SJSA1 (cell line): ENCODE measurements at regions not wholly inside any gene's neighbourhood (a gene's known extent, or its start where the extent isn't known, plus 50 kb on each side); places are given as distances from the start of the nearest gene placed in this dataset.

Source experiments
- DNase-seq, 2 experiments: peaks; one replicate each; pipeline ENCODE4 v3.0.0-alpha.2; 2015 to 2020; ENCODE audit warnings: low spot score in 2 of 2, low read depth in 1 of 2
- H3K27ac ChIP-seq: fragments of 250-450 bp; sonication (Bioruptor Pico); 2 replicates; pipeline ENCODE4 v1.5.1; 2020; ENCODE audit warnings: mild to moderate bottlenecking, moderate library complexity
- H3K27me3 ChIP-seq: fragments of 250-450 bp; sonication (Bioruptor Pico); replicated peaks from 2 replicates; pipeline ENCODE4 v1.5.1; 2020; ENCODE audit warnings: mild to moderate bottlenecking, moderate library complexity
- H3K36me3 ChIP-seq: fragments of 250-450 bp; sonication (Bioruptor Pico); 2 replicates; pipeline ENCODE4 v1.5.1; 2020; ENCODE audit warnings: mild to moderate bottlenecking
- H3K4me1 ChIP-seq: fragments of 250-450 bp; sonication (Bioruptor Pico); replicated peaks from 2 replicates; pipeline ENCODE4 v1.6.1; 2021; ENCODE audit warnings: mild to moderate bottlenecking
- H3K4me3 ChIP-seq: fragments of 250-450 bp; sonication (Bioruptor Pico); 2 replicates; pipeline ENCODE4 v1.5.1; 2020; ENCODE audit warnings: mild to moderate bottlenecking
- H3K9me3 ChIP-seq: fragments of 250-450 bp; sonication (Bioruptor Pico); replicated peaks from 2 replicates; pipeline ENCODE4 v1.5.1; 2020; ENCODE audit warnings: mild to moderate bottlenecking

- Histone ChIP-seq H3K9me3 (no peaks in the 10 kb centered on the region), H3K27ac (no peak overlapping the region), H3K4me1 (no peaks in the 10 kb centered on the region), H3K36me3 (no peaks in the 10 kb centered on the region), H3K4me3 (no peak overlapping the region), H3K27me3 (no peaks in the 10 kb centered on the region; the same call in 1 of the 2 replicates)
- DNase-seq, result no peak
These were observed 261.4 kb upstream of the GBE1 start for GRCh38 chr3:82022836-82023235.

- H3K9me3 ChIP-seq, result no peaks in the 10 kb centered on the region
- H3K4me3 ChIP-seq, result no peak overlapping the region
- H3K27ac ChIP-seq, result no peak overlapping the region
- no peaks in the 10 kb centered on the region for H3K36me3 ChIP-seq
- no peaks in the 10 kb centered on the region for H3K4me1 ChIP-seq
- DNase-seq, result no peak
- no peaks in the 10 kb centered on the region; the same call in 1 of the 2 replicates for H3K27me3 ChIP-seq
These were observed 258.8 kb upstream of the GBE1 start for GRCh38 chr3:82020282-82020681.

- Histone ChIP-seq H3K4me3 (no peak overlapping the region), H3K27ac (no peak overlapping the region), H3K9me3 (no peaks in the 10 kb centered on the region; the same call in 1 of the 2 replicates), H3K4me1 (no peaks in the 10 kb centered on the region), H3K36me3 (no peaks in the 10 kb centered on the region), H3K27me3 (no peaks in the 10 kb centered on the region; the same call in 1 of the 2 replicates)
- no peak for DNase-seq
These were observed 253.8 kb upstream of the GBE1 start for GRCh38 chr3:82015241-82015640.

GRCh38 chr3:82012775-82013174, 251.3 kb upstream of the GBE1 start:
- Histone ChIP-seq H3K27ac (no peak overlapping the region), H3K27me3 (no peaks in the 10 kb centered on the region), H3K9me3 (no peaks in the 10 kb centered on the region; the same call in 1 of the 2 replicates), H3K4me1 (no peaks in the 10 kb centered on the region), H3K4me3 (no peak overlapping the region), H3K36me3 (no peaks in the 10 kb centered on the region)
- no peak for DNase-seq

- no peaks in the 10 kb centered on the region for H3K36me3 ChIP-seq
- no peak overlapping the region for H3K4me3 ChIP-seq
- H3K27me3 ChIP-seq, result no peaks in the 10 kb centered on the region
- no peaks in the 10 kb centered on the region; the same call in 1 of the 2 replicates for H3K9me3 ChIP-seq
- H3K27ac ChIP-seq, result no peak overlapping the region
- DNase-seq, result no peak
- no peaks in the 10 kb centered on the region for H3K4me1 ChIP-seq
These were observed 249.9 kb upstream of the GBE1 start for GRCh38 chr3:82011336-82011735.

GRCh38 chr3:82005266-82005665, 243.8 kb upstream of the GBE1 start:
- no peaks in the 10 kb centered on the region for H3K4me1 ChIP-seq
- H3K9me3 ChIP-seq, result no peaks in the 10 kb centered on the region
- no peak for DNase-seq
- no peak overlapping the region for H3K27ac ChIP-seq
- no peaks in the 10 kb centered on the region for H3K27me3 ChIP-seq
- H3K36me3 ChIP-seq, result no peaks in the 10 kb centered on the region
- H3K4me3 ChIP-seq, result no peak overlapping the region

- no peaks in the 10 kb centered on the region for H3K27me3 ChIP-seq
- no peak overlapping the region for H3K4me3 ChIP-seq
- no peaks in the 10 kb centered on the region for H3K36me3 ChIP-seq
- H3K4me1 ChIP-seq, result no peaks in the 10 kb centered on the region
- no peaks in the 10 kb centered on the region for H3K9me3 ChIP-seq
- H3K27ac ChIP-seq, result no peak overlapping the region
- no peak for DNase-seq
These were observed 242.8 kb upstream of the GBE1 start for GRCh38 chr3:82004266-82004665.

GRCh38 chr3:82002986-82003642, 241.7 kb upstream of the GBE1 start:
- Histone ChIP-seq H3K4me3 (no peak overlapping the region), H3K9me3 (no peaks in the 10 kb centered on the region), H3K27ac (no peak overlapping the region), H3K27me3 (no peaks in the 10 kb centered on the region), H3K4me1 (no peaks in the 10 kb centered on the region), H3K36me3 (no peaks in the 10 kb centered on the region)
- no peak for DNase-seq

- Histone ChIP-seq H3K27ac (no peak overlapping the region), H3K36me3 (no peaks in the 10 kb centered on the region), H3K9me3 (no peaks in the 10 kb centered on the region), H3K4me1 (no peaks in the 10 kb centered on the region), H3K4me3 (no peak overlapping the region), H3K27me3 (no peaks in the 10 kb centered on the region)
- DNase-seq, result no peak
These were observed 241.0 kb upstream of the GBE1 start for GRCh38 chr3:82002491-82002890.

GRCh38 chr3:82001276-82001923, 240.0 kb upstream of the GBE1 start:
- Histone ChIP-seq H3K36me3 (no peaks in the 10 kb centered on the region), H3K27me3 (no peaks in the 10 kb centered on the region), H3K4me3 (no peak overlapping the region), H3K27ac (no peak overlapping the region), H3K4me1 (no peaks in the 10 kb centered on the region), H3K9me3 (no peaks in the 10 kb centered on the region)
- DNase-seq, result no peak

GRCh38 chr3:82000773-82001172, 239.3 kb upstream of the GBE1 start:
- DNase-seq, result no peak

GRCh38 chr3:82000350-82000749, 238.9 kb upstream of the GBE1 start:
- DNase-seq, result no peak
- no peak overlapping the region for H3K27ac ChIP-seq
- H3K27me3 ChIP-seq, result no peaks in the 10 kb centered on the region
- H3K4me3 ChIP-seq, result no peak overlapping the region
- H3K4me1 ChIP-seq, result no peaks in the 10 kb centered on the region
- H3K9me3 ChIP-seq, result no peaks in the 10 kb centered on the region
- H3K36me3 ChIP-seq, result no peaks in the 10 kb centered on the region

More at GRCh38 chr3:82000773-82001172, 239.3 kb upstream of the GBE1 start:
- H3K36me3 ChIP-seq, result no peaks in the 10 kb centered on the region
- H3K4me3 ChIP-seq, result no peak overlapping the region
- H3K27me3 ChIP-seq, result no peaks in the 10 kb centered on the region
- H3K9me3 ChIP-seq, result no peaks in the 10 kb centered on the region
- no peaks in the 10 kb centered on the region for H3K4me1 ChIP-seq
- no peak overlapping the region for H3K27ac ChIP-seq

GRCh38 chr3:81998907-81999306, 237.5 kb upstream of the GBE1 start:
- DNase-seq, result no peak
- H3K27ac ChIP-seq, result no peak overlapping the region
- H3K9me3 ChIP-seq, result no peaks in the 10 kb centered on the region
- H3K27me3 ChIP-seq, result no peaks in the 10 kb centered on the region
- no peaks in the 10 kb centered on the region for H3K4me1 ChIP-seq
- no peak overlapping the region for H3K4me3 ChIP-seq
- H3K36me3 ChIP-seq, result no peaks in the 10 kb centered on the region

- Histone ChIP-seq H3K36me3 (no peaks in the 10 kb centered on the region), H3K27me3 (no peaks in the 10 kb centered on the region)
- no peak for DNase-seq
These were observed 236.8 kb upstream of the GBE1 start for GRCh38 chr3:81998139-81998755.

More at GRCh38 chr3:81998139-81998755, 236.8 kb upstream of the GBE1 start:
- Histone ChIP-seq H3K9me3 (no peaks in the 10 kb centered on the region), H3K27ac (no peak overlapping the region), H3K4me1 (no peaks in the 10 kb centered on the region), H3K4me3 (no peak overlapping the region)
